ENCODE measurements at regions not wholly inside any gene's neighbourhood (a gene's known extent, or its start where the extent isn't known, plus 50 kb on each side); places are given as distances from the start of the nearest gene placed in this dataset.

GRCh38 chr2:21281384-21281783 is 157.6 kb downstream of the TDRD15 start:
- no peak for TF ChIP-seq CTCF (IDR thresholded peaks at IDR 0.05; ENCODE audit: insufficient read depth, low read depth, low read length)
- Histone ChIP-seq H3K27me3 (ENCODE audit: control insufficient read depth, insufficient read depth, low read length) (no peaks in the 10 kb centered on the region), H3K36me3 (ENCODE audit: control insufficient read depth, insufficient read depth, low read length) (no peaks in the 10 kb centered on the region), H3K4me3 (ENCODE audit: low read depth, low read length) (no peak overlapping the region)
- ChIA-PET CTCF (no interaction called here), POLR2A (no interaction called here)
- DNase-seq (ENCODE audit: low read depth), result no peak

- no peak for DNase-seq (ENCODE audit: low read depth)
- no peak overlapping the region for H3K4me3 ChIP-seq (ENCODE audit: low read depth, low read length)
- no peak for TF ChIP-seq CTCF (IDR thresholded peaks at IDR 0.05; ENCODE audit: insufficient read depth, low read depth, low read length)
- H3K36me3 ChIP-seq (ENCODE audit: control insufficient read depth, insufficient read depth, low read length), result no peaks in the 10 kb centered on the region
- ChIA-PET CTCF (no interaction called here), POLR2A (no interaction called here)
- no peaks in the 10 kb centered on the region for H3K27me3 ChIP-seq (ENCODE audit: control insufficient read depth, insufficient read depth, low read length)
These were observed 158.2 kb downstream of the TDRD15 start for GRCh38 chr2:21281791-21282514.

- Histone ChIP-seq H3K36me3 (ENCODE audit: control insufficient read depth, insufficient read depth, low read length) (no peaks in the 10 kb centered on the region), H3K27me3 (ENCODE audit: control insufficient read depth, insufficient read depth, low read length) (no peaks in the 10 kb centered on the region), H3K4me3 (ENCODE audit: low read depth, low read length) (no peak overlapping the region)
- no peak for DNase-seq (ENCODE audit: low read depth)
- TF ChIP-seq CTCF (IDR thresholded peaks at IDR 0.05; ENCODE audit: insufficient read depth, low read depth, low read length), result no peak
- ChIA-PET POLR2A (no interaction called here), CTCF (no interaction called here)
These were observed 158.7 kb downstream of the TDRD15 start for GRCh38 chr2:21282515-21282898.

GRCh38 chr2:21288299-21288698 is 164.5 kb downstream of the TDRD15 start:
- no peak overlapping the region for H3K4me3 ChIP-seq (ENCODE audit: low read depth, low read length)
- ChIA-PET POLR2A (no interaction called here), CTCF (no interaction called here)
- DNase-seq (ENCODE audit: low read depth), result no peak
- no peaks in the 10 kb centered on the region for H3K27me3 ChIP-seq (ENCODE audit: control insufficient read depth, insufficient read depth, low read length)
- H3K36me3 ChIP-seq (ENCODE audit: control insufficient read depth, insufficient read depth, low read length), result no peaks in the 10 kb centered on the region
- no peak for TF ChIP-seq CTCF (IDR thresholded peaks at IDR 0.05; ENCODE audit: insufficient read depth, low read depth, low read length)

GRCh38 chr2:21288739-21289520 is 165.2 kb downstream of the TDRD15 start:
- H3K27me3 ChIP-seq (ENCODE audit: control insufficient read depth, insufficient read depth, low read length), result no peaks in the 10 kb centered on the region
- ChIA-PET POLR2A (no interaction called here), CTCF (no interaction called here)
- H3K36me3 ChIP-seq (ENCODE audit: control insufficient read depth, insufficient read depth, low read length), result no peaks in the 10 kb centered on the region
- no peak for DNase-seq (ENCODE audit: low read depth)
- H3K4me3 ChIP-seq (ENCODE audit: low read depth, low read length), result no peak overlapping the region
- no peak for TF ChIP-seq CTCF (IDR thresholded peaks at IDR 0.05; ENCODE audit: insufficient read depth, low read depth, low read length)

Measured in BJ (cell line).